Ishikawa (cell line): ENCODE measurements at regions not wholly inside any gene's neighbourhood (a gene's known extent, or its start where the extent isn't known, plus 50 kb on each side); places are given as distances from the start of the nearest gene placed in this dataset.

Experiments
- EP300 ChIP-seq: IDR thresholded peaks from 2 replicates; pipeline ENCODE4 v1.6.1; 2012; ENCODE audit warnings: borderline replicate concordance
- RAD21 ChIP-seq: IDR thresholded peaks from 2 replicates; pipeline ENCODE4 v1.6.1; 2012; ENCODE audit warnings: low read depth
- TAF1 ChIP-seq: IDR thresholded peaks from 2 replicates; pipeline ENCODE4 v1.6.1; 2012; ENCODE audit warnings: low read depth, mild to moderate bottlenecking
- YY1 ChIP-seq: IDR thresholded peaks from 2 replicates; pipeline ENCODE4 v1.6.1; 2012; ENCODE audit warnings: low read depth
- ZBTB7A ChIP-seq: IDR thresholded peaks from 2 replicates; pipeline ENCODE4 v1.6.1; 2012; ENCODE audit warnings: low read depth
- TF ChIP-seq, protein P1 (sequence below): IDR thresholded peaks from 2 replicates; pipeline ENCODE4 v1.6.1; 2012; ENCODE audit warnings: low read depth, mild to moderate bottlenecking
- TF ChIP-seq, protein P2 (sequence below): IDR thresholded peaks from 2 replicates; pipeline ENCODE4 v1.6.1; 2012

- TF ChIP-seq YY1 (no peak), ZBTB7A (no peak), EP300 (no peak), TAF1 (no peak), RAD21 (no peak)
- TF ChIP-seq, protein P1, sequence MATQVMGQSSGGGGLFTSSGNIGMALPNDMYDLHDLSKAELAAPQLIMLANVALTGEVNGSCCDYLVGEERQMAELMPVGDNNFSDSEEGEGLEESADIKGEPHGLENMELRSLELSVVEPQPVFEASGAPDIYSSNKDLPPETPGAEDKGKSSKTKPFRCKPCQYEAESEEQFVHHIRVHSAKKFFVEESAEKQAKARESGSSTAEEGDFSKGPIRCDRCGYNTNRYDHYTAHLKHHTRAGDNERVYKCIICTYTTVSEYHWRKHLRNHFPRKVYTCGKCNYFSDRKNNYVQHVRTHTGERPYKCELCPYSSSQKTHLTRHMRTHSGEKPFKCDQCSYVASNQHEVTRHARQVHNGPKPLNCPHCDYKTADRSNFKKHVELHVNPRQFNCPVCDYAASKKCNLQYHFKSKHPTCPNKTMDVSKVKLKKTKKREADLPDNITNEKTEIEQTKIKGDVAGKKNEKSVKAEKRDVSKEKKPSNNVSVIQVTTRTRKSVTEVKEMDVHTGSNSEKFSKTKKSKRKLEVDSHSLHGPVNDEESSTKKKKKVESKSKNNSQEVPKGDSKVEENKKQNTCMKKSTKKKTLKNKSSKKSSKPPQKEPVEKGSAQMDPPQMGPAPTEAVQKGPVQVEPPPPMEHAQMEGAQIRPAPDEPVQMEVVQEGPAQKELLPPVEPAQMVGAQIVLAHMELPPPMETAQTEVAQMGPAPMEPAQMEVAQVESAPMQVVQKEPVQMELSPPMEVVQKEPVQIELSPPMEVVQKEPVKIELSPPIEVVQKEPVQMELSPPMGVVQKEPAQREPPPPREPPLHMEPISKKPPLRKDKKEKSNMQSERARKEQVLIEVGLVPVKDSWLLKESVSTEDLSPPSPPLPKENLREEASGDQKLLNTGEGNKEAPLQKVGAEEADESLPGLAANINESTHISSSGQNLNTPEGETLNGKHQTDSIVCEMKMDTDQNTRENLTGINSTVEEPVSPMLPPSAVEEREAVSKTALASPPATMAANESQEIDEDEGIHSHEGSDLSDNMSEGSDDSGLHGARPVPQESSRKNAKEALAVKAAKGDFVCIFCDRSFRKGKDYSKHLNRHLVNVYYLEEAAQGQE, result no peak
- TF ChIP-seq, protein P2, sequence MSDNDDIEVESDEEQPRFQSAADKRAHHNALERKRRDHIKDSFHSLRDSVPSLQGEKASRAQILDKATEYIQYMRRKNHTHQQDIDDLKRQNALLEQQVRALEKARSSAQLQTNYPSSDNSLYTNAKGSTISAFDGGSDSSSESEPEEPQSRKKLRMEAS, result no peak
Observed at GRCh38 chr16:16790597-16790996, 411.7 kb downstream of the NPIPA7 start.
